Endothelial cell of umbilical vein (primary cell): ENCODE measurements at regions not wholly inside any gene's neighbourhood (a gene's known extent, or its start where the extent isn't known, plus 50 kb on each side); places are given as distances from the start of the nearest gene placed in this dataset.

Experiments
- BruUV-seq: library from RNA; stranded (reverse); fragments of 400-500 nt; replicated peaks from 2 replicates; lab custom pipeline; 2021; lab: Mats Ljungman, UMichigan
- CTCF ChIA-PET: fragments of 300-600, 350-600 bp; sonication (Branson Sonifier 250); formaldehyde crosslinking; loops from one replicate; lab custom pipeline; 2021; ENCODE audit warnings: antibody characterized with exemption, inconsistent platforms; lab: Charles Lee
- POLR2A ChIA-PET: fragments of 300-600, 350-600 bp; sonication (Branson Sonifier 250); formaldehyde crosslinking; loops from one replicate; lab custom pipeline; 2021; ENCODE audit warnings: antibody characterized with exemption, inconsistent platforms; lab: Charles Lee
- DNase-seq: peaks from one replicate; pipeline ENCODE4 v3.0.0-alpha.2; 2011; ENCODE audit warnings: low read depth, low spot score
- FAIRE-seq: peaks from 2 replicates; lab custom pipeline; 2011; peaks lifted over from hg19 to GRCh38; lab: Jason Lieb, UNC
- H2AFZ ChIP-seq: 2 replicates; pipeline ENCODE4 v1.6.0; 2012; ENCODE audit warnings: low read depth, low read length, control low read depth, inconsistent platforms
- H3K27ac ChIP-seq: 2 replicates; pipeline ENCODE4 v1.5.1; 2011; ENCODE audit warnings: low read depth, mild to moderate bottlenecking, control low read depth, low read length, moderate library complexity; ENCODE audit not compliant: insufficient read depth
- H3K27me3 ChIP-seq, 2 experiments: 2 replicates each; pipeline versions ENCODE4 v1.6.0 to v1.6.1; 2011; ENCODE audit warnings: low read length in 2 of 2, mixed read lengths in 1 of 2; ENCODE audit not compliant: control insufficient read depth in 2 of 2, insufficient read depth in 2 of 2
- H3K36me3 ChIP-seq, 2 experiments: 2 replicates in 1 of 2; 3 replicates in 1 of 2; pipeline ENCODE4 v1.5.1; 2011; ENCODE audit warnings: low read length in 2 of 2, mild to moderate bottlenecking in 1 of 2, moderate library complexity in 1 of 2; ENCODE audit not compliant: control insufficient read depth in 2 of 2, insufficient read depth in 2 of 2; ENCODE audit errors: extremely low read depth in 1 of 2
- H3K4me1 ChIP-seq: 3 replicates; pipeline ENCODE4 v1.5.1; 2011; ENCODE audit warnings: mild to moderate bottlenecking, low read length; ENCODE audit not compliant: control insufficient read depth, insufficient read depth; ENCODE audit errors: extremely low read depth
- H3K4me2 ChIP-seq: 2 replicates; pipeline ENCODE4 v1.6.1; 2011; ENCODE audit warnings: low read length, control low read depth, mixed read lengths; ENCODE audit not compliant: insufficient read depth
- H3K4me3 ChIP-seq, 3 experiments: fragments of 200-600 bp in 1 of 3; sonication (generic), shearing (Covaris generic) in 1 of 3; replicated peaks in 1 of 3; 2 replicates each; pipeline ENCODE4 v1.5.1; 2011 to 2016; ENCODE audit warnings: control low read depth in 3 of 3, low read length in 3 of 3, mild to moderate bottlenecking in 2 of 3, inconsistent platforms in 1 of 3, low read depth in 1 of 3, moderate library complexity in 1 of 3; ENCODE audit not compliant: insufficient read depth in 1 of 3
- H3K79me2 ChIP-seq: 2 replicates; pipeline ENCODE4 v1.6.0; 2012; ENCODE audit warnings: low read length, inconsistent platforms; ENCODE audit not compliant: control insufficient read depth, insufficient read depth
- H3K9ac ChIP-seq: replicated peaks from 2 replicates; pipeline ENCODE3; 2011; ENCODE audit warnings: low read length, control low read depth; ENCODE audit not compliant: insufficient read depth; ENCODE audit errors: extremely low read depth
- H3K9me1 ChIP-seq: replicated peaks from 3 replicates; pipeline ENCODE4 v1.6.0; 2011; ENCODE audit warnings: mild to moderate bottlenecking, low read length; ENCODE audit not compliant: control insufficient read depth, insufficient read depth; ENCODE audit errors: extremely low read depth
- H3K9me3 ChIP-seq: replicated peaks from 2 replicates; pipeline ENCODE4 v1.5.1; 2012; ENCODE audit warnings: low read length, inconsistent platforms; ENCODE audit not compliant: control insufficient read depth, insufficient read depth
- H4K20me1 ChIP-seq: replicated peaks from 2 replicates; pipeline ENCODE3; 2011; ENCODE audit warnings: mild to moderate bottlenecking, low read length; ENCODE audit not compliant: control insufficient read depth, insufficient read depth; ENCODE audit errors: extremely low read depth
- CTCF ChIP-seq, 2 donors: IDR thresholded peaks; 1 replicate in 1 of 2; 2 replicates in 1 of 2; pipeline ENCODE4 v1.5.1; 2011; ENCODE audit warnings: low read length in 2 of 2, mild to moderate bottlenecking in 2 of 2, moderate library complexity in 2 of 2, control low read depth in 1 of 2, inconsistent platforms in 1 of 2, low read depth in 1 of 2; ENCODE audit not compliant: insufficient read depth in 1 of 2; ENCODE audit errors: extremely low read depth in 1 of 2
- EZH2 ChIP-seq: IDR thresholded peaks from 2 replicates; pipeline ENCODE4 v1.6.1; 2012; ENCODE audit warnings: borderline replicate concordance, low read depth, mild to moderate bottlenecking, moderate library complexity, low read length, inconsistent platforms; ENCODE audit not compliant: severe bottlenecking
- FOS ChIP-seq: IDR thresholded peaks from 2 replicates; pipeline ENCODE4 v1.6.1; 2011; ENCODE audit warnings: mild to moderate bottlenecking, low read length, moderate library complexity, borderline replicate concordance; ENCODE audit not compliant: insufficient read depth
- GATA2 ChIP-seq: IDR thresholded peaks from 2 replicates; pipeline ENCODE4 v1.7.0; 2011; ENCODE audit warnings: low read depth, mild to moderate bottlenecking, moderate library complexity, mixed read lengths, low read length; ENCODE audit not compliant: insufficient read length, insufficient read depth
- JUN ChIP-seq: IDR thresholded peaks from 2 replicates; pipeline ENCODE4 v1.6.1; 2011; ENCODE audit warnings: borderline replicate concordance, low read depth; ENCODE audit not compliant: insufficient read length, insufficient read depth
- MAX ChIP-seq: IDR thresholded peaks from 2 replicates; pipeline ENCODE4 v1.6.1; 2011; ENCODE audit not compliant: insufficient read depth, insufficient read length
- MYC ChIP-seq: IDR thresholded peaks from one replicate; pipeline ENCODE4 v1.6.1; 2011; ENCODE audit warnings: mild to moderate bottlenecking, low read depth, low read length
- POLR2A ChIP-seq: IDR thresholded peaks from 2 replicates; pipeline ENCODE4 v1.6.1; 2012; ENCODE audit warnings: low read depth, mild to moderate bottlenecking, control low read depth, low read length
- POLR2AphosphoS5 ChIP-seq: IDR thresholded peaks from 2 replicates; pipeline ENCODE4 v1.6.1; 2012; ENCODE audit warnings: low read depth, mild to moderate bottlenecking, control low read depth, low read length, moderate library complexity; ENCODE audit not compliant: insufficient read depth
- dilution Hi-C: fragments of 300-500 bp; cut with MboI; formaldehyde crosslinking; loops from one replicate; pipeline ENCODE4 v1.15.0; 2019; ENCODE audit warnings: low sequenced_read_pairs; ENCODE audit not compliant: extremely low pct_ligation_motif_present
- intact Hi-C: fragments of 100-400 bp; cut with micrococcal nuclease; formaldehyde crosslinking; loops from one replicate; pipeline ENCODE4 v1.10.0; 2022

- no peaks in the 10 kb centered on the region for H3K9me1 ChIP-seq
- intact Hi-C loops, result no loop called here
- ChIA-PET CTCF (interaction anchor here (1.3 to 1.4 kb wide), 3 partner anchors 67 to 1168 kb away, joined by 3 to 5 read pairs (median 3); no protein-coding TSS in a partner anchor), POLR2A (no interaction called here)
- no peak overlapping the region for H3K9ac ChIP-seq
- H3K79me2 ChIP-seq, result no peaks in the 10 kb centered on the region
- H4K20me1 ChIP-seq, result no peaks in the 10 kb centered on the region
- no peaks in the 10 kb centered on the region for H3K36me3 ChIP-seq
- dilution Hi-C loops, result no loop called here
- H3K4me1 ChIP-seq, result peaks cover 6% of the 10 kb centered on the region
- H3K4me3 ChIP-seq, result no peak overlapping the region
- peak overlapping the region; percentile 86 for H2AFZ ChIP-seq
- H3K27ac ChIP-seq, result no peak overlapping the region
- no peak for FAIRE-seq
- BruUV-seq, result no TSS peak
- H3K4me2 ChIP-seq, result no peak overlapping the region
- no peak for TF ChIP-seq JUN
- TF ChIP-seq MYC, result no peak
- TF ChIP-seq POLR2AphosphoS5, result no peak
- no peak for TF ChIP-seq POLR2A
- TF ChIP-seq MAX, result no peak
- TF ChIP-seq FOS, result no peak
- TF ChIP-seq EZH2, result no peak
- TF ChIP-seq GATA2, result no peak
- no peak for TF ChIP-seq CTCF (IDR thresholded peaks at IDR 0.05; ENCODE audit: extremely low read depth in 1 of 2, insufficient read depth in 1 of 2, low read depth in 1 of 2, low read length in 2 of 2)
- no peaks in the 10 kb centered on the region for H3K27me3 ChIP-seq
- DNase-seq, result no peak
- H3K9me3 ChIP-seq, result no peaks in the 10 kb centered on the region
These were observed 1162.8 kb upstream of the CITED2 start for GRCh38 chr6:140537211-140537610.
